Islet precursor cell (in vitro differentiated cells): ENCODE measurements at regions not wholly inside any gene's neighbourhood (a gene's known extent, or its start where the extent isn't known, plus 50 kb on each side); places are given as distances from the start of the nearest gene placed in this dataset.
"Not testable (repeated sequence)": the region's sequence is repeated elsewhere in the genome, so short reads cannot be mapped to it uniquely, and the experiment has no call there.

Experiments used
- DNase-seq: peaks from one replicate; pipeline ENCODE4 v3.0.0-alpha.2; 2018

DNA sequence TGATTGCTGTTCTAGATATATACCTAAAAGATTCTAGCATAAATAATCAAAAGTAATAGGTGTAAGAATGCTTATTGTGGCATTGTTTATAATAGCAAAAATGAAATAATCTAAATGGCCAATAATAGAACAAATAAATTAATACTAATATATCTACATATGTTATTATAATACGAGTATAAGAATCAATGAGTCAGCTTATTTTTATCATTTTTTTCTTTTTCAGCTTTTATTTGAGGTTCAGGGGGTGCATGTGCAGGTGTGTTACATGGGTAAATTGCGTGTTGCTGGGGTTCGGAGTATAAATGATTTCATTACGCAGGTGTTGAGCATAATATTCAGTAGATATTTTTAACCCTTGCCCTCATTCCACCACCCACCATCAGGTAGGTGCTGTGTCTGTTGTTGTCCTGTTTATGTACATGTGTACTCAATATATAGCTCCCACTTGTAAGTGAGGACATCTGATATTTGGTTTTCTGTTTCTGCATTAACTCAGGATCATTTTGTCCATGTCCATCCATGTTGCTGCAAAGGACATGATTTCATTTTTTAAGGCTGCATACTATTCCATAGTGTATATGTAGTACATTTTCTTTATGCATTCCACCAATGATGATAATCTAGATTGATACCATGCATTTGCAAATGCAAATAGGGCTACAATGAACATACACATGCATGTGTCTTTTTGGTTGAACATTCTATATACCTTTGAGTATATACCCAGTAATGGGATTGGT, 122.2 kb upstream of the GMNC start:
- DNase-seq = no peak

DNA sequence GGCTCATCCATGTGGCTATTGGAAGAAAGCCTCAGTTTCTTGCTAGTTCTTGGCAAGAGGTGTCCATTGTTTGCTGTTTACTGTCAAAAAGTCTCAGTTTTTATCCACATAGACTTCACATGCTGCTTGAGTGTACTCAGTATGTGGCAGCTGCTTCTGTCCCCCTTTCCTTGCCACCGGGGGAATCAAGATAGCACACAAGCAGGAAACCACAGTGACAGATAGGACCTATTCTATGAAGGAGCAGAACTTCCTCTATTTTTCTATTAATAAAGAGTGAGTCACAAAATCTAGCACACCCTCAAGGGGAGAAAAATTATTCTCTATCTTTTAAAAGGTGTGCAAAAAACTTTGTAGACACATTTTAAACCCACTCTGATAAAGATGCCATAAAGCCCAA, 121.4 kb upstream of the GMNC start:
- no peak for DNase-seq

DNA sequence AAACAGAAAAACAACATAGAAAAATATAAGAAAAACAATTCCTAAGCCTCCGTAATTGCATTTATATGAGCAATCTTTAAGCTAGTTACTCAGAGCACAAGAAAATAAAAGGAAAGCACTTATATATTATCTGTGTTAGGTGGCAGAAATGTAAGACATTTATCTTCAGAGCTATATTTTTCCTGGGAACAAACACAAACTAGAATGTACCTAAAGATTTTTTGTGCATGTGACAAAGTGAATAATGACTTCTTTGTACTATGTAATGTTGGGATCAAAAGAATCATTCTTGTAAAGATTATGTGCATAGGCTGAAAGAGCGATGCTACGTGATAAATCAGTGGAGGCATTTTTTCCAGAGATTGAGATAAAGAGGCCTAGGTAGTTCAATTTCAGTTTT, 111.3 kb upstream of the GMNC start:
- DNase-seq = no peak

GRCh38 chr3:190972840-190973270, 110.4 kb upstream of the GMNC start:
- peak; percentile 53 for DNase-seq

- no peak for DNase-seq
These were observed 109.7 kb upstream of the GMNC start for GRCh38 chr3:190972196-190972595.

DNA sequence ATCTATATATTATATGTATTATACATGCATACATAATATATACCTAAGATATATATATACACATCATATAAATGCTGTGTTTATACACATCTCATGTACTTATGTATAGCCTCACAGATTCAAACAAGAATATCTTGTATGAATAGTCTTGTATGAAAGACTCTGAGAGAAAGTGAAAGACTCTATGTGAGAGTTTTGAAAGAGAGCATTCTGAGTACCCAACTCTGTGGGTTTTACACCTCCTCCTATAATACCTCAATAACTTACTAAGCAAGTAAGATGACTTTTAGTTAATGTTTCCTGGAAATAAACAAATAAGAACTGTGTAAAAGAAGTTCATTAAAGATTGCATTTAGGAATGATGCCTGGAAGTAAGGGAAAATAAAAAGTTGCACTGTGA, 108.1 kb upstream of the GMNC start:
- DNase-seq = no peak

- DNase-seq = peak; percentile 56
These were observed 106.1 kb upstream of the GMNC start for GRCh38 chr3:190968616-190969015.

DNA sequence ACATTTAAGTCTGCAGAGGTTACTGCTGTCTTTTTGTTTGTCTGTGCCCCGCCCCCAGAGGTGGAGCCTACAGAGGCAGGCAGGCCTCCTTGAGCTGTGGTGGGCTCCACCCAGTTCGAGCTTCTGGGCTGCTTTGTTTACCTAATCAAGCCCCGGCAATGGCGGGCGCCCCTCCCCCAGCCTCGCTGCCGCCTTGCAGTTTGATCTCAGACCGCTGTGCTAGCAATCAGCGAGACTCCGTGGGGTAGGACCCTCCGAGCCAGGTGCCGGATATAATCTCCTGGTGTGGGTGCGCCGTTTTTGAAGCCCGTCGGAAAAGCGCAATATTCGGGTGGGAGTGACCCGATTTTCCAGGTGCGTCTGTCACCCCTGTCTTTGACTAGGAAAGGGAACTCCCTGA, 102.4 kb upstream of the GMNC start:
- DNase-seq = not testable (repeated sequence)

GRCh38 chr3:190959077-190959476, 96.6 kb upstream of the GMNC start:
- DNase-seq = no peak

DNA sequence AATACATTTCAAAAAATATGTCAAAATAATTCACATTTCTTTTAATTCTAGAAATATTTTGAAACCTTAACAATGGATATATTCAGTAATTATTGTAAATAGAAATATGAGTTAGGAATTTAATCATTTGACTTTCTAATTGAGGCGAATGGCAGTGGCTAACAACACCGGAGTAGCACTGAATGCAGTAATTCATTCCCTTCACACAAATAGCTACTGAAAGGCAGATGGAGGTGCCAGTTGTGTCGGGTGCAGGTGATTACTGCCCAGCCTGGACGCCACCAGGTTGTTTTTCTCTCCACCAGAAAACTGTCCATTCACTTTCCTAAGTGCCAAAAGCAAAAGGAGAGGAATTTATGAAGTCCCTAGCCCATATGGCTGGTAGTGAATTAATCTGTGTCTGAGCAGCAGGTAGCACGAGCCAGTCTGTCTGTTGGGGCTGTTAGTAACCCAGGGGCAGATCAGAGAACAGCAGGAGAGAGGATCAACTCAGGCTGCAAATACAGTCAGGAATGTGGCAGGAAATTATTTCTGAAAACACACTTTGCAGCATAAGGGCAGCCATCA, 79.3 kb upstream of the GMNC start:
- no peak for DNase-seq

- DNase-seq = peak; percentile 58
These were observed 72.1 kb upstream of the GMNC start for GRCh38 chr3:190934616-190935015.

- no peak for DNase-seq
These were observed 64.1 kb upstream of the GMNC start for GRCh38 chr3:190926619-190927018.

DNA sequence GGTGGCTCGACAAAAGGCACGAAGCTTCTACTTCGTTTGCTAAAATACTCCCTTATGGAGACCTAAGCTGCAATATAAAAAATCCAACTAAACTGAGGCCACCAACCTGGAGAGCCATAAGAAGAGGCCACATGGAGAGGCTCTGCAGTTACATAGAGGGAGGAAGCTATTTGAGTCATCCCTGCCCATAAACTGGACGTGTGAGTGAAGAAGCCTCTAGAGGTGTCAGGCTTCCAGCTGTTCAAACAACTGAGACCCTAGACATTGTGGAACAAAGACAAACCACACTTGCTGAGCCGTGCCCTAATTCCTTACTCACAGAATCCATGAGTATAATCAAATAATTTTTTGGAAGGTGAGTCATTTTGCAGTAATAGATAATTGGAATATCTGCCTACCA, 50.2 kb upstream of the GMNC start:
- no peak for DNase-seq
